ENCODE measurements at regions not wholly inside any gene's neighbourhood (a gene's known extent, or its start where the extent isn't known, plus 50 kb on each side); places are given as distances from the start of the nearest gene placed in this dataset.

DNA sequence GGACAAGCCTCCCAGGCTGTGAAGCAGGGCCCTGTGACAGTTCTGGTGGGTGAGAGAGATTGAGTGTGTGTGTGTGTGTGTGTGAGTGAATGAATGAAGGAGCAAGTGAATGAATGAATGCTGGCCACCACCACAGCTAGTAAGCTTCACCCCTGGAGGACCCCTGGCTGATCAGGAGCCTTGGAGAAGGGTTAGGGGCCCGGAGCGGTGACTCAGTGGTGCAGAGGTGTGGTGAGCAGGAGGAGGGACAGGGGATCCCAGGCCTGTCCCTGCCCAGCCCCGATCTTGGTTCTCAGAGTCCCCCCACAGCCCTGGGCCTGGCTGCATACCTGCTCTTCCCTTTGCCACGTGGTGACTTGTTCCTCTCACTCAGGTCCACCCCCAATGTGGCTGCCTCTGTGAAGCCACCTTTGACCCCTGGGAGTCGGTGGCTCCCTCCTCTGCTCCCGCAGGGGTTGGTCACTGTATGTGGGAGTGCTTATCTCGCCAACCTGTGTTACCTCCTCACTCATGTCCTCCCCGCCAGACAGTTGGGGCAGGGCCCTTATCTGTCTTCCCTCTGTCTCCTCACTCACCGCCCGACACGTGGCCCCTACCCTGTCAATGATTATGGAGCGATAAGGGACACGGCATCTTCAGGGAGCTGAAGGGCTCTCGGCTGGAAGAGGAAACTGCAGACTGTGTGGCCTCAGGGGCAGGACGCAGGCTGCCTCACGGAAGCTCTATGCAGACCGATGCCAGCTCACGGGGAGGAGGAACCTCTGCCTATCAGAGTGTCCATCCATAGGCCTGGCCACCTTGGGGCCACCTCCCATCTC is 99.9 kb upstream of the PITX1 start:
- no peak for DNase-seq (ENCODE audit: low read depth)
- POLR2A ChIA-PET, result no interaction called here
- CTCF ChIA-PET, result interaction anchor here (0.7 kb wide), 1 partner anchor 29 kb away, joined by 3 read pairs; no protein-coding TSS in a partner anchor
- TF ChIP-seq CTCF (IDR thresholded peaks at IDR 0.05; ENCODE audit: insufficient read depth, low read depth, low read length), result no peak
- H3K4me3 ChIP-seq (ENCODE audit: low read depth, low read length), result no peak overlapping the region
- no peaks in the 10 kb centered on the region for H3K36me3 ChIP-seq (ENCODE audit: control insufficient read depth, insufficient read depth, low read length)
- H3K27me3 ChIP-seq (ENCODE audit: control insufficient read depth, insufficient read depth, low read length), result peaks cover 3% of the 10 kb centered on the region; the same call in 1 of the 2 replicates

DNA sequence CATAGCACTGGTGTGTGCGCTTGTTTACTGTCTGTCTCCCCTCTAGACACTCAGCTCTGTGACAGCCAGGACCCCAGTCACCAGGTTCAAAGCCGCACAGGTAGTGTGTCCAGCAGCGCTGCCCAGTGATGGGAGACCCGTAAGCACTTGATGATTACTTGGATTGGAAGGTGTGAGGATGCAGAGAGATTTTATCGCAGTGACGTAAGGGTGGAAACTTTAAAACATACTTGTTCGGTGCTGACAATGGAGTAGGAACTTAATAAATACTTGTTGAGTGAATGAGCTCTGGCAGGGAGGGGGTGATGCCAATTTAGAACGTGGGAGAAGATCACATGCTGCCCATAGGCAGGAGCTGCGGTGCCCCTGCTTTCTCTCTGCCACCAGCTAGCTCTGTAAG is 99.2 kb upstream of the PITX1 start:
- DNase-seq (ENCODE audit: low read depth), result no peak
- CTCF ChIA-PET, result interaction anchor here (0.7 kb wide), 1 partner anchor 29 kb away, joined by 3 read pairs; no protein-coding TSS in a partner anchor
- POLR2A ChIA-PET, result no interaction called here
- no peak overlapping the region for H3K4me3 ChIP-seq (ENCODE audit: low read depth, low read length)
- no peak for TF ChIP-seq CTCF (IDR thresholded peaks at IDR 0.05; ENCODE audit: insufficient read depth, low read depth, low read length)
- H3K36me3 ChIP-seq (ENCODE audit: control insufficient read depth, insufficient read depth, low read length), result no peaks in the 10 kb centered on the region
- H3K27me3 ChIP-seq (ENCODE audit: control insufficient read depth, insufficient read depth, low read length), result peaks cover 3% of the 10 kb centered on the region; the same call in 1 of the 2 replicates

GRCh38 chr5:135131801-135132680 is 98.0 kb upstream of the PITX1 start:
- CTCF ChIA-PET, result no interaction called here

GRCh38 chr5:135130261-135131215 is 96.5 kb upstream of the PITX1 start:
- no peak for TF ChIP-seq CTCF (IDR thresholded peaks at IDR 0.05; ENCODE audit: insufficient read depth, low read depth, low read length)
- Histone ChIP-seq H3K27me3 (ENCODE audit: control insufficient read depth, insufficient read depth, low read length) (peaks cover 3% of the 10 kb centered on the region; the same call in 1 of the 2 replicates), H3K4me3 (ENCODE audit: low read depth, low read length) (no peak overlapping the region), H3K36me3 (ENCODE audit: control insufficient read depth, insufficient read depth, low read length) (no peaks in the 10 kb centered on the region)
- DNase-seq (ENCODE audit: low read depth), result no peak
- POLR2A ChIA-PET, result no interaction called here
- CTCF ChIA-PET, result interaction anchor here (0.8 kb wide), 1 partner anchor 11 kb away, joined by 3 read pairs; no protein-coding TSS in a partner anchor

More at GRCh38 chr5:135131801-135132680, 98.0 kb upstream of the PITX1 start:
- H3K4me3 ChIP-seq (ENCODE audit: low read depth, low read length), result no peak overlapping the region
- no peaks in the 10 kb centered on the region for H3K36me3 ChIP-seq (ENCODE audit: control insufficient read depth, insufficient read depth, low read length)
- TF ChIP-seq CTCF (IDR thresholded peaks at IDR 0.05; ENCODE audit: insufficient read depth, low read depth, low read length), result no peak
- POLR2A ChIA-PET, result no interaction called here
- no peak for DNase-seq (ENCODE audit: low read depth)
- peaks cover 3% of the 10 kb centered on the region; the same call in 1 of the 2 replicates for H3K27me3 ChIP-seq (ENCODE audit: control insufficient read depth, insufficient read depth, low read length)

Data from BJ (cell line).